NOMO-1 treated with DMSO at 0.1 percent for 48 hours (cell line): ENCODE measurements at regions not wholly inside any gene's neighbourhood (a gene's known extent, or its start where the extent isn't known, plus 50 kb on each side); places are given as distances from the start of the nearest gene placed in this dataset.
"Not testable (repeated sequence)": the region's sequence is repeated elsewhere in the genome, so short reads cannot be mapped to it uniquely, and the experiment has no call there.

ENCODE experiments used
- DNase-seq: peaks from one replicate; lab custom pipeline; 2025; ENCODE audit not compliant: unreplicated experiment; lab: John Stamatoyannopoulos, UW

DNA sequence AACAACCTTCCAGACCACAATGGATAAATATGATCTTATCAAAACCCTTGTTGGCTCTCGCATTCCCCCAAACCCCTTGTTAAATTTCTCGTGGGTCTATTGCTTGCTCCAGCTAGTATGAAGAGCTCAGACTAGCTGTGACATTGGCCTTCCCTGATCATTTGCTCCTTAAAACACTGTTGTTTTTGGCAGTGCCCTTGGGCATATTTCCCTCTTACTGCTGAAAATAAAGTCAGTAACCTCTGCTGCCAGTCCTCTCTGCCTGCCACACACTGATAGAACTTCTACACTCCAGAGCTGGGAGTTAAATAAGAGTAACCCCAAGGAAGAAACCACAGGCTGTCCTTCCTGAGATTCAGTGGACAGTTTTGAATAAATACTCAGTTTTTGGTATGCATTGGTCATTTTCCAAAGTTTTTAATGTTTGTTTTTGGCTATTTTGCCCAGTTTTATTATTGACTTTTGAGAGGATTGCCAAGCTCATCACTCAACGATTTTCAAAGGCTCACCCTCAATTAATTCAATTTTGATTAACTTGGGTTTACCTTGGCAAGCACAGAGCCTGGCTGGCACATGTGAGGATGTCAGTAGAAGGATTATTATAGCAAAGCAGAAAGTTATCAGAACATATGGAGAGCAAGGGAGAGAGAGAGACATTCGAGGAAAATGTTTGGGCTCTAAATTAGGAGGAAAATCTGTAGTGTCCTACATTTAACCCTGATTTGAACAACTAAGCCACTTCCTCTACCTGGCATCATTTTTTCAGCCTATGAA is 84.3 kb upstream of the SYN3 start:
- no peak for DNase-seq

DNA sequence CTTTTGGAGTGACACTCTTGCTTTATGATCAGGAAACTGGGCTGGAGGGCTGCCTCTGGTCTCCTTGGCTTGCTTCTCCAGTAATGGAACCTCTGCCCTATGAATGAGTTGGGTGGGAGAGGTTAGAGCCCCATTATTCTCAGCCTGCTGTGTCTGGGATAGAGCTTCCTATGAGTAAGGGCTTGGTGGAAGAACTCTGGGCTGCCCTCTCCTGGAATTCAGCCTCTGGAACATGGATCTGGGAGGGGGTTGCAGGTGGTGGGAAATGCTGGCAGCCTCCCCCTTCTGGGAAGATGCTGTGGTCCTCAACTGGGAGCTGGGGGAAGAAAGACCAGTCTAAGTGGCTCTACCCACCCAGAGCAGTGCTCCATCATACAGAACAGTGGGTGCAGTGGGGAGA is 81.8 kb upstream of the SYN3 start:
- no peak for DNase-seq

DNA sequence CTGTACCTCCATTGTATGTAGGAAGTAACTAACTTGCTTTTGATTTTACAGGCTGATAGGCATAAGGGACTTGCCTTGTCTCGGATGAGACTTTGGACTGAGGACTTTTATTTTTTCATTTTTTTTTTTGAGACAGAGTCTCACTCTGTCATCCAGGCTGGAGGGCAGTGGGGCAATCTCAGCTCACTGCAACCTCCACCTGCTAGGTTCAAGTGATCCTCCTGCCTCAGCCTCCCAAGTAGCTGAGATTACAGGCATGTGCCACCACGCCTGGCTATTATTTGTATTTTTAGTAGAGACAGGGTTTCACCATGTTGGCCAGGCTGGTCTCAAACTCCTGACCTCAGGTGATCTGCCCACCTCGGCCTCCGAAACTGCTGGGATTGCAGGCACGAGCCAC is 80.2 kb upstream of the SYN3 start:
- DNase-seq: not testable (repeated sequence)

DNA sequence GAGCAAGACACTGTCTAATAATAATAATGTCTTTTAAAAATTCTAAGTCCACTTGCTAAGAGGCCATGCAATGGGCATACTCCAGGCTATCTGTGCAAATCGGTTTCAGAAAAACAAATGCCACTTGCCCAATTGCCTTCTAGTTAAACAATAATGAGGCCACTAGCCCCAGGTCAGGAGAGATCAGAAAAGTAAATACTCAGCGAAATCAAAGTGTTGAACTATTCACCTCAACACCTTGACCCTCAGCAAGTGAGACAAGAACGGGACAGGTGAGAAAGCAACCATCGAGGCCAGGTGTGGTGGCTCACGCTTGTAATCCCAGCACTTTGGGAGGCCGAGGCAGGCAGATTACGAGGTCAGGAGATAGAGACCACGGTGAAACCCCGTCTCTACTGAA is 72.3 kb upstream of the SYN3 start:
- no peak for DNase-seq

DNA sequence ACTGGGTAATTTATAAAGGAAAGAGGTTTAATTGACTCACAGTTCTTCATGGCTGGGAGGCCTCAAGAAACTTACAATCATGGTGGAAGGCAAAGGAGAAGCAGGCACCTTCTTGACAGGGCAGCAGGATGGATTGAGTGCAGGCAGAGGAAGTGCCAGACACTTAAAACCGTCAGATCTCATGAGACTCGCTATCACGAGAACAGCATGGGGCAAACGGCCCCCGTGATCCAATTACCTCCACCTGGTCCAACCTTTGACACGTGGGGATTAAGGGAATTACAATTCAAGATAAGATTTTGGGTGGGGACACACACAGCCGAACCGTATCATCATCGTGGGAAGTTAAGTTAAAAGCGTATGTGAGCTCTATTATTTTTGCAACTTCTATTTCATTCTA is 71.4 kb upstream of the SYN3 start:
- no peak for DNase-seq

DNA sequence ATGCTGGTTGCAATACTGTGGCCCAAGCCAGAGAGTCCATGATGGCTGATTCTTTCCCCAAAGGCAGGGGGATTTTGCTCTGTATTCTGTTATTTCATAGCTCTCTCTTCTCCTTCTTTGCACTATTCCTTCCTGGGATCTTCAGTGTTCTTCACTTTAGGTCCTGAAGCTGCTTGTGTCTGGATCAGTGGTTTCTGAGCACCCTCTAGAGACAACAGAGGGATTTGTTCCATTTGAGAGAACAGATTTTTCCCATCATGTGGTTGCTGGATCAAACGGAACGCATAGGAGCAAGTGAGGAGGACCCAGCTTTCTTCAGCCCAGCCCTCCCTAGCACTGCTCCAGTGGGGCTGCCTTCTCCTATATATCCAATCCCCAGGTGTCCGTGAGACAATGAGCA is 68.7 kb upstream of the SYN3 start:
- DNase-seq: no peak

DNA sequence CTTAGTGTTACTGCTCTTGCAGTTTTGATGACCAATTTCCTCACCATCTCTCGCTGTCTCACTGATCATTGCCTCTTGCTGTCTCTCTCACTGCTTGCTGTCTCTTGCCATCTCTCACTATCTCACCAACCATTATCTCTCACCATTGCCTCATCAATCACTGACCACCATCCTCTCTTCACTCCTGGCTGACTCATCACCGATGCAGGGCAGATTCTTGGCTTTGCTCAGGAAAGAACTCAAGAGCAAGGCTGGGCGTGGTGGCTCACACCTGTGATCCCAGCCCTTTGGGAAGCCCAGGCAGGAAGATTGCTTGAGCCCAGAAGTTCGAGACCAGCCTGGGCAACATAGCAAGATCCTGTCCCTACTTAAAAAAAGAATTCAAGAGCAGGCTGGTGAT is 66.3 kb upstream of the SYN3 start:
- DNase-seq: no peak

DNA sequence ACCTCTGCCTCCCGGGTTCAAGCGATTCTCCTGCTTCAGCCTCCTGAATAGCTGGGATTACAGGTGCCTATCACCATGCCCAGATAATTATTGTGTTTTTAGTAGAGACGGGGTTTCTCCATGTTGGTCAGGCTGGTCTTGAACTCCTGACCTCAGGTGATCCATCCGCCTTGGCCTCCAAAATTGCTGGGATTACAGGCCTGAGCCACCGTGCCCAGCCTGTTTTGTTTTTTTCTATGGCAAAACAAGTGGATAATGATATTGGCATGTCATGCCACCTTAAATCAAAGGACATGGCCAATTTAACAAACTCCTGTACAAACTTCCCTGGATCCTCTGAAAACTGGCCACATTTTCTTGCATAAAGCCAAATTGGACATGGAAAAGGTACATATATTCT is 64.3 kb upstream of the SYN3 start:
- not testable (repeated sequence) for DNase-seq

DNA sequence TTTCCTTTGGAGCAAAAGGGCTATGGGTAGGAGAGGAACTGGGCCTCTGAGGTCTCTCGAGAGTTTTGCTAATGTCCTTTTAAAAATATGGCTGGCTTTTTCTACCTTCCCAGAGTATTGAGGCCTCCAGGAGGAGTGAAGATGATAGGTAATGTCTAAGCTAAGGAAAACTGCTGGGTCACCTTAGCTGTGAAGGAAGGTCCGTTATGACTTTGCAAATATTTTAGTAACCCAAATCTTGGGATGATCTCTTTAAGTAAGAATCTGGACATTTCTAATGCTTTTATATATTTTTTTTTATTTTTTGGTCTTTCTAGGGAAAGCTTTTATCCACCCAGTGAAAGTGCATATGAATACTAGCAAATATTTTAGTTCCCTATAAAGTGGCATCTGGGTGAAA is 60.9 kb upstream of the SYN3 start:
- DNase-seq: no peak

DNA sequence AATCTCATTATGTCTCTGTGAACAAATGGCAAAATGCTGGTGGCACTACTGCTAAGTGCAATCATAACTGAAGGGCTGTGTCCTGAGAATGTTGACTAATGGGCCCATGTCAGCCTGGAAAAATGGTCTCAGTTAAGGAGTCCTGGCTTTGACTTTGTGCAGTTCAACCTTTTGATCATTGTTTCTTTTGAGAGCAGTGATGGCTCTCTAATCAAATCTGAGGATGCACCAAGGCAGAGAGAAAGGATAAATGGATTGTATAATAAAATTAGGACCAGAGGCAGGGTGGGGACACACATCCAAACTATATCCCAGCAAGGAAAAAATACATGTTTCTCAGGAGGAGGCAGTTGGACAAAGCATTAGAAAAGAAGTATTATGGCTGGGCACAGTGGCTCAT is 59.6 kb upstream of the SYN3 start:
- no peak for DNase-seq

DNA sequence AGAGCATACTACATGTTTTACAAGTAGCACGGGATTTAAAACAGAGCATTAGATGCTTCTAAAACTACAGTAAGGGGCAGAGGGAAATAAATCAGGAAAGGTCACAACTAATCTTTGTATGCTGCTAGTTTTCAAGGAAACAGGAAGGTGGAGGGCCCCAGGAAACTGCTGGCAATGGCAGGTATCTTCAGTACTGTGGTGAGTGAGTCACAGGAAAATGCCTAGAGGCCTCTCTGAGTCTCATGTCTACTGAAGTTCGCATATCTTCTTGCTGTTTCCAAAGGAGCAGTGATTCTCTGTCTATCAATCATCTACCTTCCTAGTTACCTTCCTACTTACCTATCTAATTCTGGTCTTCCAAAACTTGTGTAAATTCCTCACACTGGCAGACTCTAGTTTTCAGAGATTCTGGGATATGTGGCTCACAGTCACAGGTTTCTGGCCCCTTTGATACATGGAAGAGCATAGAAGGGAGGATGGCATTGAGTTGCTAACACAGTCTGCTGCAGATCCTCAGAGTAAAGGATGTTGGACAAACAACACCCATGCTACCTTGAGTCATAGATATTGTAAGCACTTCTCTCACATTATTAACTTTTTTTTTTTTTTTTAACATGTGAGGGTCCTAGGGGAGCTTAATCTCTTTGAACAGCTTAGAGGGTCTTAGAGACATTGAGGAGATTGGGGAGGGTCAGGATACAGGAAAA is 58.8 kb upstream of the SYN3 start:
- no peak for DNase-seq

DNA sequence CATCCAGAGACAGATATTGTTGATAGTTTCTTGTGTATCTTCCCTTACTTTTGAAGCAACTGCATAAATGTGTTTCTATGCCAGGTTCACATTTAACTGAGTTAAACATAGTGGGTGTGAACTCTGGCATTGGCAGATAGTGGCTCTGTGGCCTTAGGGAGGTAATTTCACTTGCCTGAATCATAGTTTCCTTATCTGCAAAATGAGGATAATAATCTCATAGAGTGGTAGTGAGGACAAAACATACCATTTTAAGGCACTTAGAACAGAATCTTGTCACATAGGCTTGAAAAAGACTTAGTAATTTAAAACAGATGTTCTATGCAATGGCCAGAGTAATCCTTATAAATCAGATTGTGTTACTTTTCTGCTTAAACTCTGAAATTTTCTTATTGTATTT is 56.4 kb upstream of the SYN3 start:
- no peak for DNase-seq

DNA sequence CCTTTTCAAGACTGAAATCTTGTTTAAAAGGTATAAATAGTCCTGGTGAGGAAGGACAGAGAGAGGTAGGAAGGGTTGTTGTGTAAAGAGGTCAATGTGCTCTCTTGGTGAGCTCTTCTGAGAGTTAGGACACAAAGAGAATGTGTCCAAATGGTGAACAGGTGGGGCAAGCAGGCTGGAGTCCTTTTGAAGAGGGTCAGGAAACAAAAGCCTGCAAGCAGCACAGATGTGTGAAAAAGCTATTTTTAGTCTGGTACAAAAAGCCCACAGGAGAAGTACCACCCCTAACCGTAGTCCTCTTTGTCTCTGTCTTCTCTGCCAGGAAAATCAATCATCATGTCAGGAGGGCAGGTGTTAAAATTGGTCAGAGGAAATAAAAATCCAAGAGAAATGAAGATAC is 54.4 kb upstream of the SYN3 start:
- no peak for DNase-seq

DNA sequence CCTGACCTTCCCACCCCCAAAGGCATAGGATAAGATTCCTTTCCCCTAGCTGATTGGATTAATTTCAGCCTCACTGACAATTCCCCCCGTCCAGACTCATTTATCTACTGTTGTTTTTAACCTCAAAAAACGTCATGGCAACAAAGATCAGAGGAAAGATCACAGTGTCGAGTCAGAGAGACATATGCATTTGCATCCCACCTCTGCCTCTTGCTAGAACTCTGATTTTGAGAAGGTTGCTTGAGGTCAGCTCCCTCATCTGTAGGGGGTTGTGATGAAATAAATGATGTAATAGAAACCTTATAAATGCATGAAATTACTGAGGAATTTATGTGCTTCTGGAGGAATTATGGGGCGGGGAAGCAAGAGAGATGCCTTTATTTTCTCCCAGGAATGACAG is 53.3 kb upstream of the SYN3 start:
- no peak for DNase-seq

DNA sequence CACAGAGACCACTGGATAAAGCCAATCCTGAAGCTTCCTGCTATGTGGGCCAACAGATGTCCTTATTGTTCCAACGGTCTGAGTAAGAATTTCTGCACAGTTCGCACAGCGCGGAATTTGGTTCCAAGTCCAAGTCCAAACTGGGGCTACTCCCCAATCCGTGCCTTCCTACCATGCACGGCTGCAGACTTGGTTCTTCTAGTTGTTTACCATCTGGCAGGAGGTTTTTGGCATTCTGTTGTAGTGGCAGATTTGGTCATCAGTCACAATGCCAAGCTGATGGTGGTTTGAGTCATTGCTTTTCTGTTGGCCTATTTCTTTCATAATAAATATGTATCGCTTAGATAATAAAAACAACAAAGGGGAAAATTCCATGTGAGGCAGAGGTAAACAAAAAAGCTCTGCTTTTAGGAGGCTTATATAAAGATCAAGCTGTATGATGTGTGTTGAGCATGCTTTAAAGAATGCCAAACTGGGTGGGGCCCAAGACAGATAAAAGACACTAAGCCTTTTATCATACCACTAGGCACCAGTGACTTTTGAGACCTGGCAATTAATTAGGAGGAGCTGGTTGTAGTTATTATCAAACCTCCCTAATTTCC is 52.5 kb upstream of the SYN3 start:
- DNase-seq: no peak

DNA sequence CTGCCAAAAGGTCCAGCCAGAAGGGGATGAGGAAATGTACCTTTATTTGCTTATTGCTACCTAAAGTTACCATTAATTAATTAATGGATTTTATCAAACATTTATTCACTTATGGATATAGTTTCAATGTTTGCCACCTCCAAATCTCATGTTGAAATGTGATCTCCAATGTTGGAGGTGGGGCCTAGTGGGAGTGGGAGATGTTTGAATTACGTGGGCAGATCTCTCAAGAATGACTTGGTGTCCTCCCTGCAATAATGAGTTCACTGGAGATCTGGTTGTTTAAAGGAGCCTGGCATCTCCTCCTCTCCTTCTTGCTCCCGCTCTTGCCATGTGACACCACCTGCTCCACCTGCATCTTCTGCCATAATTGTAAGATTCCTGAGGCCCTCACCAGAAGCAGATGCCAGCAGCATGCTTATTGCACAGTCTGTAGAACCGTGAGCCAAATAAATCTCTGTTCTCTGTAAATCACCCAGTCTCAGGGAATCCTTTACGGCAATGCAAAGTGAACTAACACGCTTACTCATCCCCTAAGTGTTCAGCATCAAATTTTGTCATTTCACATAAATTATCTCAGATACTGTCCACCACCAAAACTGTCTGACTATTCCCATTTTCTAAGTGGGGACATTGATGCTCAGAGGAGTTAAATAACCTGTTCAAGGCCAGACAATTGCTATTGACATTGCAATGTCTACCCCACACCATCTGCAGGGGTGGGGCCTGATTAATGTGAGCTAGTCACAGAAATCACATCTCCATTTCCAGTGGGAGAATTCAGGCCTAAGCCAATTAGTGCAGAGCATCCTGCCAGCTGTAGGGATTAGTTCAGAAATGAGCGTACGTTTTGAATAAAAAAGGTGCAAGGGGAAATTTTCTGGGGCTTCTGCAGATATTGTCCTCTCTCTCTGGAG is 51.6 kb upstream of the SYN3 start:
- DNase-seq: no peak

DNA sequence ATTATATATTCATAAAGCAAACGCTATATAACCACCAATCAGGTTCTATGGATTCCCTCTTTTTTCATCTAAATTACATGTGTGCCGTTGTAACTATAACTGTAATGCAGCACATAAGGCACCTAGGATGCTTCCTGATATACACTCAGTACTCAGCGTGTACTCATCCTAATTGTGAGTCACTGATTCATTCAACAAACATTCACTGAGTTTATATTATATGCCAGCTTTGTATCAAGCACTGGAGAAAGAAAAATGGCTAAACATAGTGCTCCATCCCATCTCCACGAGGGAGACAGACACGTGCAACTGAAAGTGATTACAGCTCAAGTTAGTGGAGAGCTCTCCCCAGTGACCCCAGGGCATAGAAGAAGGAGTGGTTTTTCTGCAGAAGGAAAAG is 49.9 kb upstream of the SYN3 start:
- no peak for DNase-seq
